MM.1S (cell line): ENCODE measurements at regions not wholly inside any gene's neighbourhood (a gene's known extent, or its start where the extent isn't known, plus 50 kb on each side); places are given as distances from the start of the nearest gene placed in this dataset.

ENCODE experiments used
- DNase-seq: peaks from one replicate; pipeline ENCODE4 v3.0.0-alpha.2; 2015
- H2AFZ ChIP-seq: fragments of 300-600 bp; sonication (generic); 2 replicates; pipeline ENCODE4 v1.6.0; 2016; ENCODE audit warnings: antibody characterized with exemption, low read length
- H3F3A ChIP-seq: fragments of 300-600 bp; sonication (generic); 2 replicates; pipeline ENCODE4 v1.6.1; 2016; ENCODE audit warnings: mild to moderate bottlenecking, antibody characterized with exemption, low read length, moderate library complexity, mixed read lengths; ENCODE audit not compliant: insufficient read depth
- H3K27ac ChIP-seq: fragments of 300-600 bp; sonication (generic); 2 replicates; pipeline ENCODE4 v1.5.1; 2016; ENCODE audit warnings: mild to moderate bottlenecking, low read length
- H3K27me3 ChIP-seq: fragments of 300-600 bp; sonication (generic); replicated peaks from 2 replicates; pipeline ENCODE4 v1.6.0; 2016; ENCODE audit warnings: low read length; ENCODE audit not compliant: insufficient read depth
- H3K36me3 ChIP-seq: fragments of 300-600 bp; sonication (generic); replicated peaks from 2 replicates; pipeline ENCODE4 v1.6.1; 2016; ENCODE audit warnings: mild to moderate bottlenecking, low read length, mixed read lengths; ENCODE audit not compliant: insufficient read depth
- H3K4me1 ChIP-seq: fragments of 300-600 bp; sonication (generic); 2 replicates; pipeline ENCODE4 v1.6.1; 2016; ENCODE audit warnings: low read length, mixed read lengths
- H3K4me2 ChIP-seq: fragments of 300-600 bp; sonication (generic); 2 replicates; pipeline ENCODE4 v1.6.0; 2016; ENCODE audit warnings: low read depth, low read length
- H3K4me3 ChIP-seq: fragments of 300-600 bp; sonication (generic); 2 replicates; pipeline ENCODE4 v1.5.1; 2016; ENCODE audit warnings: low read length, mixed read lengths
- H3K79me2 ChIP-seq: fragments of 300-600 bp; sonication (generic); 2 replicates; pipeline ENCODE4 v1.6.1; 2016; ENCODE audit warnings: mixed run types, low read length, mixed read lengths
- H3K9ac ChIP-seq: fragments of 300-600 bp; sonication (generic); 2 replicates; pipeline ENCODE4 v1.6.1; 2016; ENCODE audit warnings: low read length, mixed read lengths
- H3K9me2 ChIP-seq: fragments of 300-600 bp; sonication (generic); replicated peaks from 2 replicates; pipeline ENCODE4 v1.6.1; 2016; ENCODE audit warnings: mild to moderate bottlenecking, low read length, mixed read lengths; ENCODE audit not compliant: insufficient read depth
- H3K9me3 ChIP-seq: fragments of 300-600 bp; sonication (generic); replicated peaks from 2 replicates; pipeline ENCODE4 v1.6.1; 2016; ENCODE audit warnings: mild to moderate bottlenecking, low read length, mixed read lengths; ENCODE audit not compliant: insufficient read depth
- H4K20me1 ChIP-seq: fragments of 300-600 bp; sonication (generic); 2 replicates; pipeline ENCODE4 v1.6.1; 2016; ENCODE audit warnings: mild to moderate bottlenecking, low read length, moderate library complexity, mixed read lengths; ENCODE audit not compliant: insufficient read depth
- EZH2 ChIP-seq: fragments of 300-600 bp; sonication (generic); optimal IDR thresholded peaks from 2 replicates; pipeline ENCODE3; 2017; ENCODE audit warnings: low read depth, mild to moderate bottlenecking, antibody characterized with exemption, low read length, mixed read lengths
- EZH2phosphoT487 ChIP-seq: fragments of 300-600 bp; sonication (generic); IDR thresholded peaks from 2 replicates; pipeline ENCODE4 v1.6.1; 2018; ENCODE audit warnings: antibody characterized with exemption, low read length
- TF ChIP-seq, protein P1 (sequence below): fragments of 300-600 bp; sonication (generic); IDR thresholded peaks from 2 replicates; pipeline ENCODE4 v1.5.1; 2016; ENCODE audit warnings: antibody characterized with exemption, low read length, mixed read lengths

DNA sequence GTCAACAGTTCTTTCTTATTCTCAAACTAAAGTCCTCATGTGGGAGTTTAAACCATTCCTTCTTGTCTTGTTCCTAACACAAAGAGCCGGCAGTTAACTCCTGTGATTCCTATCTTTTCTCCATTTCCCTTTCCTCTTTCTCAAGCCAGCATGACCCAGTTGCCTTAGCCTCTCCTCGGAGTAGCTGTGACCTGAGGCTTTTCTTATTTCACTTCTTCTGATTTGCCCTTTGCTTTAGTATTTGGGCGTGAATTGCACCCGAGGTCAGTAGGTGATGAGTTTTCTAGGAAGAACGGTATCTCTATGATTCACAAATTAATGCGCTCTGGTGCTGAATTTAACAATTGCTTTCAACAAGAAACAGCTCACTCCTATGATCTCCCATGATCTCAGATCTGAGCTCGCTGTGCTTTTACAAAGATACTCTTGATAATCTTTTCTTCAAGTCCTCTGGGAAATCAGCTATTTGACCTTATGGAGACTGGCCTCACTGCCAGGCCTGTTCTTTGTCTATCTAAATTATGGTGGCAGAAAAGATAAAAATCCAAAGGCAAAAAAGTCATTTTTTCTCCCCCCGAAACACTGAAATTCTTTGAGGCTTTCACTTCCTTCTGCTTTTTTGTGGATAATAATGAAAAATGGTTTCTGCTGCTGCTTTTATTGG lies 184.6 kb downstream of the JCAD start:
- Histone ChIP-seq H3K9ac (no peak overlapping the region), H3K4me1 (no peaks in the 10 kb centered on the region), H4K20me1 (no peaks in the 10 kb centered on the region), H3K27me3 (no peaks in the 10 kb centered on the region), H2AFZ (no peak overlapping the region), H3K79me2 (no peaks in the 10 kb centered on the region), H3K4me3 (no peak overlapping the region), H3K9me2 (no peaks in the 10 kb centered on the region), H3F3A (no peaks in the 10 kb centered on the region), H3K27ac (no peak overlapping the region), H3K36me3 (no peaks in the 10 kb centered on the region), H3K9me3 (no peaks in the 10 kb centered on the region), H3K4me2 (no peak overlapping the region)
- DNase-seq = no peak
- TF ChIP-seq, protein P1, sequence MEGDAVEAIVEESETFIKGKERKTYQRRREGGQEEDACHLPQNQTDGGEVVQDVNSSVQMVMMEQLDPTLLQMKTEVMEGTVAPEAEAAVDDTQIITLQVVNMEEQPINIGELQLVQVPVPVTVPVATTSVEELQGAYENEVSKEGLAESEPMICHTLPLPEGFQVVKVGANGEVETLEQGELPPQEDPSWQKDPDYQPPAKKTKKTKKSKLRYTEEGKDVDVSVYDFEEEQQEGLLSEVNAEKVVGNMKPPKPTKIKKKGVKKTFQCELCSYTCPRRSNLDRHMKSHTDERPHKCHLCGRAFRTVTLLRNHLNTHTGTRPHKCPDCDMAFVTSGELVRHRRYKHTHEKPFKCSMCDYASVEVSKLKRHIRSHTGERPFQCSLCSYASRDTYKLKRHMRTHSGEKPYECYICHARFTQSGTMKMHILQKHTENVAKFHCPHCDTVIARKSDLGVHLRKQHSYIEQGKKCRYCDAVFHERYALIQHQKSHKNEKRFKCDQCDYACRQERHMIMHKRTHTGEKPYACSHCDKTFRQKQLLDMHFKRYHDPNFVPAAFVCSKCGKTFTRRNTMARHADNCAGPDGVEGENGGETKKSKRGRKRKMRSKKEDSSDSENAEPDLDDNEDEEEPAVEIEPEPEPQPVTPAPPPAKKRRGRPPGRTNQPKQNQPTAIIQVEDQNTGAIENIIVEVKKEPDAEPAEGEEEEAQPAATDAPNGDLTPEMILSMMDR = no peak
- TF ChIP-seq EZH2 (no peak), EZH2phosphoT487 (no peak)

DNA sequence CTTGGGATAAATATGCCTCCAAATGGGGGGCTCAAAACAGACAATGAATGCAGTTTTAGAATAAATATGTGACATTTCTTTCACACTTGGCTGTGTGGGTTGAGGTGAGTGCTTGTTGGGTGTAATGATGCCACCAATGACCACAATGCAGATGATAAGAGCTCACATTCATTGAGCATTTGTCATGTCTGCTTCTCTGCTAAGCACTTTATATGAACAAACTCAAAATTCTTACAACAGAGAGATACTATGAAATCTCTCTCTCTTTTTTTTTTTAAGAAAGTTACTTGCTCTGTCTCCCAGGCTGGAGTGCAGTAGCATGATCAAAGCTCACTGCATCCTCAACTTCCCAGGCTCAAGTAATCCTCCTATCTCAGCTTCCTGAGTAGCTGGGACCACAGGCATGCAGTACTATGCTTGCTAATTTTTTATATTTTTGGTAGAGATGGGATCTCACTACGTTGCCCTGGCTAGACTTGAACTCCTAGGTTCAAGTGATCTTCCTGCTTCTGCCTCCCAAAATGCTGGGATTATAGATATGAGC lies 185.4 kb downstream of the JCAD start:
- H3K4me2 ChIP-seq = no peak overlapping the region
- H3K27ac ChIP-seq = no peak overlapping the region
- no peaks in the 10 kb centered on the region for H3K9me2 ChIP-seq
- no peak overlapping the region for H3K9ac ChIP-seq
- TF ChIP-seq EZH2 (no peak), EZH2phosphoT487 (no peak)
- TF ChIP-seq, protein P1 = no peak
- H3K79me2 ChIP-seq = no peaks in the 10 kb centered on the region
- H3K27me3 ChIP-seq = no peaks in the 10 kb centered on the region
- no peak overlapping the region for H3K4me3 ChIP-seq
- H3F3A ChIP-seq = no peaks in the 10 kb centered on the region
- H4K20me1 ChIP-seq = no peaks in the 10 kb centered on the region
- DNase-seq = no peak
- no peaks in the 10 kb centered on the region for H3K9me3 ChIP-seq
- no peaks in the 10 kb centered on the region for H3K4me1 ChIP-seq
- H3K36me3 ChIP-seq = no peaks in the 10 kb centered on the region
- no peak overlapping the region for H2AFZ ChIP-seq

- Histone ChIP-seq H3K4me2 (no peak overlapping the region), H4K20me1 (no peaks in the 10 kb centered on the region), H3K4me1 (no peaks in the 10 kb centered on the region), H3K9ac (no peak overlapping the region), H3K79me2 (no peaks in the 10 kb centered on the region), H3K9me2 (no peaks in the 10 kb centered on the region), H2AFZ (no peak overlapping the region), H3K9me3 (no peaks in the 10 kb centered on the region), H3F3A (no peaks in the 10 kb centered on the region), H3K4me3 (no peak overlapping the region), H3K27ac (no peak overlapping the region), H3K36me3 (no peaks in the 10 kb centered on the region), H3K27me3 (no peaks in the 10 kb centered on the region)
- TF ChIP-seq, protein P1 = no peak
- TF ChIP-seq EZH2 (no peak), EZH2phosphoT487 (no peak)
- no peak for DNase-seq
These were observed 188.8 kb downstream of the JCAD start for GRCh38 chr10:29870522-29871044.
